ENCODE measurements at regions not wholly inside any gene's neighbourhood (a gene's known extent, or its start where the extent isn't known, plus 50 kb on each side); places are given as distances from the start of the nearest gene placed in this dataset.

- TF ChIP-seq CHD1 (IDR thresholded peaks at IDR 0.05; ENCODE audit: low read length) (no peak), FOXK2 (conservative IDR thresholded peaks at IDR 0.05 in 1 of 2, IDR thresholded peaks at IDR 0.05 in 1 of 2; ENCODE audit: low read depth in 2 of 2) (no peak), REST (IDR thresholded peaks at IDR 0.05; ENCODE audit: borderline replicate concordance) (no peak), REST (CRISPR knock-in tag; IDR thresholded peaks at IDR 0.05; ENCODE audit: low read depth) (no peak), ZNF408 (CRISPR knock-in tag; IDR thresholded peaks at IDR 0.05; ENCODE audit: low read depth) (no peak), PHF8 (IDR thresholded peaks at IDR 0.05; ENCODE audit: borderline replicate concordance, low read length) (no peak), CTCF (IDR thresholded peaks at IDR 0.05 in 2 of 3, conservative IDR thresholded peaks at IDR 0.05 in 1 of 3; ENCODE audit: insufficient read depth in 2 of 3, low read depth in 1 of 3, low read length in 3 of 3) (no peak), MXI1 (IDR thresholded peaks at IDR 0.05; ENCODE audit: low read depth, low read length) (no peak), ELK1 (CRISPR knock-in tag; IDR thresholded peaks at IDR 0.05) (no peak), RBBP5 (IDR thresholded peaks at IDR 0.05; ENCODE audit: borderline replicate concordance, insufficient read depth, low read length, poor library complexity, severe bottlenecking) (no peak), UBTF (IDR thresholded peaks at IDR 0.05; ENCODE audit: borderline replicate concordance in 1 of 2, low read depth in 2 of 2, low read length in 2 of 2) (no peak)
These were observed 136.7 kb downstream of the CBLL2 start for GRCh38 chrX:22409418-22409817.
